Naive thymus-derived CD8-positive, alpha-beta T cell (primary cell): ENCODE measurements at regions not wholly inside any gene's neighbourhood (a gene's known extent, or its start where the extent isn't known, plus 50 kb on each side); places are given as distances from the start of the nearest gene placed in this dataset.

ENCODE experiments used
- ATAC-seq, 2 donors: fragments of 150-1000 bp; cut with Tn5 transposase in 1 of 2; sonication (Bioruptor Pico), chemical (Tn5 transposase) in 1 of 2; 1 replicate in 1 of 2; 2 replicates in 1 of 2; pipeline ENCODE4 v1.10.0; 2021; ENCODE audit warnings: mild to moderate bottlenecking in 2 of 2, moderate library complexity in 2 of 2
- POLR2A ChIA-PET: fragments of 350-600 bp; sonication (Branson Sonifier 250); formaldehyde crosslinking; loops from one replicate; lab custom pipeline; 2021; ENCODE audit warnings: antibody characterized with exemption; lab: Charles Lee
- DNase-seq, 10 donors: peaks; one replicate each; pipeline versions ENCODE4 v3.0.0 to v3.0.0-alpha.2; 2020 to 2022
- H3K27ac Mint-ChIP-seq, 10 donors: one replicate each; pipeline ENCODE4 v1.8.0; 2020 to 2022; ENCODE audit warnings: mild to moderate bottlenecking in 10 of 10, mixed read lengths in 10 of 10, moderate library complexity in 4 of 10, inconsistent platforms in 1 of 10
- H3K27me3 Mint-ChIP-seq, 5 donors: one replicate each; pipeline ENCODE4 v1.8.0; 2021 to 2022; ENCODE audit warnings: mixed read lengths in 5 of 5
- H3K36me3 Mint-ChIP-seq, 3 donors: one replicate each; pipeline ENCODE4 v1.8.0; 2020 to 2022; ENCODE audit warnings: mixed read lengths in 3 of 3, mild to moderate bottlenecking in 2 of 3, inconsistent platforms in 1 of 3
- H3K4me1 Mint-ChIP-seq, 4 donors: one replicate each; pipeline ENCODE4 v1.8.0; 2021 to 2022; ENCODE audit warnings: mixed read lengths in 4 of 4
- H3K4me3 Mint-ChIP-seq, 10 donors: one replicate each; pipeline ENCODE4 v1.8.0; 2020 to 2022; ENCODE audit warnings: mild to moderate bottlenecking in 10 of 10, mixed read lengths in 10 of 10, moderate library complexity in 6 of 10, inconsistent platforms in 1 of 10
- H3K9me3 Mint-ChIP-seq, 9 donors: one replicate each; pipeline ENCODE4 v1.8.0; 2020 to 2022; ENCODE audit warnings: mixed read lengths in 9 of 9, mild to moderate bottlenecking in 3 of 9, inconsistent platforms in 1 of 9, moderate library complexity in 1 of 9

- Mint-ChIP-seq H3K4me1 (no peaks in the 10 kb centered on the region), H3K4me3 (no peak overlapping the region), H3K27me3 (peaks cover 1 to 29% (median 8%) of the 10 kb centered on the region in 5 donors), H3K27ac (no peak overlapping the region), H3K36me3 (no peaks in the 10 kb centered on the region), H3K9me3 (peaks cover 0 to 1% (median 0%) of the 10 kb centered on the region in 9 donors)
- POLR2A ChIA-PET, result no interaction called here
- DNase-seq (no peak), ATAC-seq (no peak)
Measured at GRCh38 chr10:130551676-130552075, 415.5 kb downstream of the GLRX3 start.

GRCh38 chr10:130553826-130554225, 417.6 kb downstream of the GLRX3 start:
- ATAC-seq, result no peak
- Mint-ChIP-seq H3K27me3 (peaks cover 1 to 16% (median 3%) of the 10 kb centered on the region in 5 donors), H3K4me3 (no peak overlapping the region), H3K9me3 (no peaks in the 10 kb centered on the region), H3K4me1 (no peaks in the 10 kb centered on the region), H3K36me3 (no peaks in the 10 kb centered on the region), H3K27ac (no peak overlapping the region)
- POLR2A ChIA-PET, result no interaction called here
- DNase-seq, result no peak

GRCh38 chr10:130554701-130555410, 418.7 kb downstream of the GLRX3 start:
- Mint-ChIP-seq H3K36me3 (no peaks in the 10 kb centered on the region), H3K9me3 (no peaks in the 10 kb centered on the region), H3K27ac (no peak overlapping the region), H3K4me3 (peak overlapping the region in 1 of 10 donors; percentile 4), H3K27me3 (peaks cover 0 to 7% (median 1%) of the 10 kb centered on the region in 5 donors), H3K4me1 (no peaks in the 10 kb centered on the region)
- POLR2A ChIA-PET, result no interaction called here
- no peak for DNase-seq
- no peak for ATAC-seq

- Mint-ChIP-seq H3K4me3 (peak overlapping the region in 1 of 10 donors; percentile 4), H3K4me1 (no peaks in the 10 kb centered on the region), H3K9me3 (no peaks in the 10 kb centered on the region), H3K27me3 (peaks cover 0 to 7% (median 1%) of the 10 kb centered on the region in 5 donors), H3K36me3 (no peaks in the 10 kb centered on the region), H3K27ac (peak overlapping the region in 1 of 10 donors; percentile 53)
- ATAC-seq (no peak), DNase-seq (no peak)
- POLR2A ChIA-PET, result no interaction called here
Measured at GRCh38 chr10:130555411-130555750, 419.2 kb downstream of the GLRX3 start.

GRCh38 chr10:130557181-130557845, 421.1 kb downstream of the GLRX3 start:
- no peak overlapping the region for H3K27ac Mint-ChIP-seq
- peaks cover 0 to 8% (median 0%) of the 10 kb centered on the region in 5 donors for H3K27me3 Mint-ChIP-seq
- no peaks in the 10 kb centered on the region for H3K36me3 Mint-ChIP-seq
- H3K9me3 Mint-ChIP-seq, result no peaks in the 10 kb centered on the region
- ATAC-seq, result no peak
- POLR2A ChIA-PET, result no interaction called here
- H3K4me3 Mint-ChIP-seq, result no peak overlapping the region
- H3K4me1 Mint-ChIP-seq, result no peaks in the 10 kb centered on the region
- DNase-seq, result no peak

- POLR2A ChIA-PET, result no interaction called here
- Mint-ChIP-seq H3K36me3 (no peaks in the 10 kb centered on the region), H3K9me3 (no peaks in the 10 kb centered on the region), H3K4me1 (no peaks in the 10 kb centered on the region), H3K27ac (no peak overlapping the region), H3K4me3 (no peak overlapping the region), H3K27me3 (peaks cover 0 to 8% (median 0%) of the 10 kb centered on the region in 5 donors)
- no peak for DNase-seq
- ATAC-seq, result no peak
Measured at GRCh38 chr10:130558746-130559546, 422.8 kb downstream of the GLRX3 start.

- H3K27ac Mint-ChIP-seq, result no peak overlapping the region
- H3K9me3 Mint-ChIP-seq, result no peaks in the 10 kb centered on the region
- H3K4me3 Mint-ChIP-seq, result no peak overlapping the region
- H3K4me1 Mint-ChIP-seq, result no peaks in the 10 kb centered on the region
- DNase-seq (no peak), ATAC-seq (no peak)
- H3K36me3 Mint-ChIP-seq, result no peaks in the 10 kb centered on the region
- H3K27me3 Mint-ChIP-seq, result peaks cover 0 to 11% (median 0%) of the 10 kb centered on the region in 5 donors
- POLR2A ChIA-PET, result no interaction called here
Measured at GRCh38 chr10:130559547-130559880, 423.3 kb downstream of the GLRX3 start.

- H3K9me3 Mint-ChIP-seq, result no peaks in the 10 kb centered on the region
- ATAC-seq, result no peak
- POLR2A ChIA-PET, result no interaction called here
- DNase-seq, result no peak
- H3K4me1 Mint-ChIP-seq, result no peaks in the 10 kb centered on the region
- H3K4me3 Mint-ChIP-seq, result no peak overlapping the region
- H3K36me3 Mint-ChIP-seq, result no peaks in the 10 kb centered on the region
- H3K27me3 Mint-ChIP-seq, result peaks cover 0 to 11% (median 0%) of the 10 kb centered on the region in 5 donors
- peak overlapping the region in 1 of 10 donors; percentile 37 for H3K27ac Mint-ChIP-seq
Measured at GRCh38 chr10:130560116-130560515, 423.9 kb downstream of the GLRX3 start.

GRCh38 chr10:130560573-130560972, 424.4 kb downstream of the GLRX3 start:
- DNase-seq (no peak), ATAC-seq (no peak)
- Mint-ChIP-seq H3K4me3 (no peak overlapping the region), H3K27ac (no peak overlapping the region), H3K4me1 (no peaks in the 10 kb centered on the region), H3K27me3 (peaks cover 0 to 11% (median 0%) of the 10 kb centered on the region in 5 donors), H3K36me3 (no peaks in the 10 kb centered on the region), H3K9me3 (no peaks in the 10 kb centered on the region)
- POLR2A ChIA-PET, result no interaction called here

- Mint-ChIP-seq H3K9me3 (no peaks in the 10 kb centered on the region), H3K36me3 (no peaks in the 10 kb centered on the region), H3K27ac (no peak overlapping the region), H3K4me1 (no peaks in the 10 kb centered on the region), H3K27me3 (peaks cover 0 to 11% (median 0%) of the 10 kb centered on the region in 5 donors), H3K4me3 (no peak overlapping the region)
- DNase-seq, result no peak
- ATAC-seq, result no peak
- POLR2A ChIA-PET, result no interaction called here
Measured at GRCh38 chr10:130561681-130562080, 425.5 kb downstream of the GLRX3 start.

GRCh38 chr10:130567011-130567410, 430.8 kb downstream of the GLRX3 start:
- H3K9me3 Mint-ChIP-seq, result peaks cover 0 to 2% (median 0%) of the 10 kb centered on the region in 9 donors
- no peak overlapping the region for H3K4me3 Mint-ChIP-seq
- H3K4me1 Mint-ChIP-seq, result peaks cover 0 to 2% (median 0%) of the 10 kb centered on the region in 4 donors
- no peaks in the 10 kb centered on the region for H3K36me3 Mint-ChIP-seq
- POLR2A ChIA-PET, result no interaction called here
- DNase-seq (no peak), ATAC-seq (no peak)
- H3K27me3 Mint-ChIP-seq, result peaks cover 0 to 8% (median 0%) of the 10 kb centered on the region in 5 donors
- no peak overlapping the region for H3K27ac Mint-ChIP-seq

GRCh38 chr10:130567436-130567835, 431.2 kb downstream of the GLRX3 start:
- Mint-ChIP-seq H3K27me3 (peaks cover 0 to 8% (median 0%) of the 10 kb centered on the region in 5 donors), H3K27ac (no peak overlapping the region), H3K4me1 (peaks cover 0 to 2% (median 0%) of the 10 kb centered on the region in 4 donors), H3K9me3 (peaks cover 0 to 2% (median 0%) of the 10 kb centered on the region in 9 donors), H3K36me3 (no peaks in the 10 kb centered on the region), H3K4me3 (no peak overlapping the region)
- no peak for DNase-seq
- POLR2A ChIA-PET, result no interaction called here
- ATAC-seq, result no peak

GRCh38 chr10:130568246-130568645, 432.1 kb downstream of the GLRX3 start:
- no peaks in the 10 kb centered on the region for H3K36me3 Mint-ChIP-seq
- peaks cover 0 to 8% (median 0%) of the 10 kb centered on the region in 5 donors for H3K27me3 Mint-ChIP-seq
- ATAC-seq (no peak), DNase-seq (no peak)
- H3K27ac Mint-ChIP-seq, result no peak overlapping the region
- no peak overlapping the region for H3K4me3 Mint-ChIP-seq
- POLR2A ChIA-PET, result no interaction called here
- peaks cover 0 to 2% (median 0%) of the 10 kb centered on the region in 4 donors for H3K4me1 Mint-ChIP-seq
- H3K9me3 Mint-ChIP-seq, result peaks cover 0 to 2% (median 0%) of the 10 kb centered on the region in 9 donors
